ENCODE measurements at regions not wholly inside any gene's neighbourhood (a gene's known extent, or its start where the extent isn't known, plus 50 kb on each side); places are given as distances from the start of the nearest gene placed in this dataset.

- TF ChIP-seq, protein P1, sequence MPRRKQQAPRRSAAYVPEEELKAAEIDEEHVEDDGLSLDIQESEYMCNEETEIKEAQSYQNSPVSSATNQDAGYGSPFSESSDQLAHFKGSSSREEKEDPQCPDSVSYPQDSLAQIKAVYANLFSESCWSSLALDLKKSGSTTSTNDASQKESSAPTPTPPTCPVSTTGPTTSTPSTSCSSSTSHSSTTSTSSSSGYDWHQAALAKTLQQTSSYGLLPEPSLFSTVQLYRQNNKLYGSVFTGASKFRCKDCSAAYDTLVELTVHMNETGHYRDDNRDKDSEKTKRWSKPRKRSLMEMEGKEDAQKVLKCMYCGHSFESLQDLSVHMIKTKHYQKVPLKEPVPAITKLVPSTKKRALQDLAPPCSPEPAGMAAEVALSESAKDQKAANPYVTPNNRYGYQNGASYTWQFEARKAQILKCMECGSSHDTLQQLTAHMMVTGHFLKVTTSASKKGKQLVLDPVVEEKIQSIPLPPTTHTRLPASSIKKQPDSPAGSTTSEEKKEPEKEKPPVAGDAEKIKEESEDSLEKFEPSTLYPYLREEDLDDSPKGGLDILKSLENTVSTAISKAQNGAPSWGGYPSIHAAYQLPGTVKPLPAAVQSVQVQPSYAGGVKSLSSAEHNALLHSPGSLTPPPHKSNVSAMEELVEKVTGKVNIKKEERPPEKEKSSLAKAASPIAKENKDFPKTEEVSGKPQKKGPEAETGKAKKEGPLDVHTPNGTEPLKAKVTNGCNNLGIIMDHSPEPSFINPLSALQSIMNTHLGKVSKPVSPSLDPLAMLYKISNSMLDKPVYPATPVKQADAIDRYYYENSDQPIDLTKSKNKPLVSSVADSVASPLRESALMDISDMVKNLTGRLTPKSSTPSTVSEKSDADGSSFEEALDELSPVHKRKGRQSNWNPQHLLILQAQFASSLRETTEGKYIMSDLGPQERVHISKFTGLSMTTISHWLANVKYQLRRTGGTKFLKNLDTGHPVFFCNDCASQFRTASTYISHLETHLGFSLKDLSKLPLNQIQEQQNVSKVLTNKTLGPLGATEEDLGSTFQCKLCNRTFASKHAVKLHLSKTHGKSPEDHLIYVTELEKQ (tag by site-specific recombination; IDR thresholded peaks at IDR 0.05; ENCODE audit: borderline replicate concordance) = no peak
- TF ChIP-seq, protein P2, sequence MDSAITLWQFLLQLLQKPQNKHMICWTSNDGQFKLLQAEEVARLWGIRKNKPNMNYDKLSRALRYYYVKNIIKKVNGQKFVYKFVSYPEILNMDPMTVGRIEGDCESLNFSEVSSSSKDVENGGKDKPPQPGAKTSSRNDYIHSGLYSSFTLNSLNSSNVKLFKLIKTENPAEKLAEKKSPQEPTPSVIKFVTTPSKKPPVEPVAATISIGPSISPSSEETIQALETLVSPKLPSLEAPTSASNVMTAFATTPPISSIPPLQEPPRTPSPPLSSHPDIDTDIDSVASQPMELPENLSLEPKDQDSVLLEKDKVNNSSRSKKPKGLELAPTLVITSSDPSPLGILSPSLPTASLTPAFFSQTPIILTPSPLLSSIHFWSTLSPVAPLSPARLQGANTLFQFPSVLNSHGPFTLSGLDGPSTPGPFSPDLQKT (IDR thresholded peaks at IDR 0.05; ENCODE audit: borderline replicate concordance, low read depth, low read length) = no peak
- TF ChIP-seq ZNF792 (tag by site-specific recombination; IDR thresholded peaks at IDR 0.05) (no peak), SALL2 (tag by site-specific recombination; IDR thresholded peaks at IDR 0.05; ENCODE audit: borderline replicate concordance) (no peak), ZSCAN5A (tag by site-specific recombination; IDR thresholded peaks at IDR 0.05) (no peak), ZNF48 (tag by site-specific recombination; IDR thresholded peaks at IDR 0.05) (no peak), GLIS2 (tag by site-specific recombination; IDR thresholded peaks at IDR 0.05) (no peak), ZNF16 (tag by site-specific recombination; IDR thresholded peaks at IDR 0.05; ENCODE audit: low read depth) (no peak), FEZF1 (tag by site-specific recombination; IDR thresholded peaks at IDR 0.05) (no peak), HOXC10 (CRISPR knock-in tag; IDR thresholded peaks at IDR 0.05) (no peak)
- TF ChIP-seq, protein P3, sequence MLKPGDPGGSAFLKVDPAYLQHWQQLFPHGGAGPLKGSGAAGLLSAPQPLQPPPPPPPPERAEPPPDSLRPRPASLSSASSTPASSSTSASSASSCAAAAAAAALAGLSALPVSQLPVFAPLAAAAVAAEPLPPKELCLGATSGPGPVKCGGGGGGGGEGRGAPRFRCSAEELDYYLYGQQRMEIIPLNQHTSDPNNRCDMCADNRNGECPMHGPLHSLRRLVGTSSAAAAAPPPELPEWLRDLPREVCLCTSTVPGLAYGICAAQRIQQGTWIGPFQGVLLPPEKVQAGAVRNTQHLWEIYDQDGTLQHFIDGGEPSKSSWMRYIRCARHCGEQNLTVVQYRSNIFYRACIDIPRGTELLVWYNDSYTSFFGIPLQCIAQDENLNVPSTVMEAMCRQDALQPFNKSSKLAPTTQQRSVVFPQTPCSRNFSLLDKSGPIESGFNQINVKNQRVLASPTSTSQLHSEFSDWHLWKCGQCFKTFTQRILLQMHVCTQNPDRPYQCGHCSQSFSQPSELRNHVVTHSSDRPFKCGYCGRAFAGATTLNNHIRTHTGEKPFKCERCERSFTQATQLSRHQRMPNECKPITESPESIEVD (tag by site-specific recombination; IDR thresholded peaks at IDR 0.05) = no peak
These were observed 306.0 kb upstream of the ADAMTS9 start (continued) for GRCh38 chr3:64993781-64994180.

- Histone ChIP-seq H3K9me3 (ENCODE audit: control insufficient read depth, insufficient read depth, low read depth, low read length) (no peaks in the 10 kb centered on the region), H3K4me1 (ENCODE audit: control insufficient read depth, insufficient read depth, low read length) (peaks cover 6% of the 10 kb centered on the region), H3K27ac (ENCODE audit: extremely low read depth, low read depth, low read length) (no peak overlapping the region), H3K36me3 (ENCODE audit: control insufficient read depth in 2 of 2, insufficient read depth in 1 of 2, low read length in 2 of 2) (no peaks in the 10 kb centered on the region), H3K4me3 (ENCODE audit: low read depth, low read length) (no peak overlapping the region)
- POLR2A ChIA-PET = no interaction called here
- CTCF ChIA-PET = interaction anchor here (0.6 kb wide), 1 partner anchor 205 kb away, joined by 3 read pairs; no protein-coding TSS in a partner anchor
- TF ChIP-seq ZNF324 (tag by site-specific recombination; IDR thresholded peaks at IDR 0.05) (no peak), ZNF48 (tag by site-specific recombination; IDR thresholded peaks at IDR 0.05) (no peak), MYNN (tag by site-specific recombination; IDR thresholded peaks at IDR 0.05; ENCODE audit: borderline replicate concordance) (no peak), ZNF223 (tag by site-specific recombination; IDR thresholded peaks at IDR 0.05) (no peak), ZNF112 (tag by site-specific recombination; IDR thresholded peaks at IDR 0.05) (no peak), KLF10 (tag by site-specific recombination; IDR thresholded peaks at IDR 0.05) (no peak), ZNF529 (tag by site-specific recombination; IDR thresholded peaks at IDR 0.05; ENCODE audit: insufficient replicate concordance) (no peak), ZNF621 (tag by site-specific recombination; IDR thresholded peaks at IDR 0.05) (no peak)
- TF ChIP-seq, protein P4, sequence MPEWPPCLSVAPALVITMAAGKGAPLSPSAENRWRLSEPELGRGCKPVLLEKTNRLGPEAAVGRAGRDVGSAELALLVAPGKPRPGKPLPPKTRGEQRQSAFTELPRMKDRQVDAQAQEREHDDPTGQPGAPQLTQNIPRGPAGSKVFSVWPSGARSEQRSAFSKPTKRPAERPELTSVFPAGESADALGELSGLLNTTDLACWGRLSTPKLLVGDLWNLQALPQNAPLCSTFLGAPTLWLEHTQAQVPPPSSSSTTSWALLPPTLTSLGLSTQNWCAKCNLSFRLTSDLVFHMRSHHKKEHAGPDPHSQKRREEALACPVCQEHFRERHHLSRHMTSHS (tag by site-specific recombination; IDR thresholded peaks at IDR 0.05) = no peak
- TF ChIP-seq, protein P5, sequence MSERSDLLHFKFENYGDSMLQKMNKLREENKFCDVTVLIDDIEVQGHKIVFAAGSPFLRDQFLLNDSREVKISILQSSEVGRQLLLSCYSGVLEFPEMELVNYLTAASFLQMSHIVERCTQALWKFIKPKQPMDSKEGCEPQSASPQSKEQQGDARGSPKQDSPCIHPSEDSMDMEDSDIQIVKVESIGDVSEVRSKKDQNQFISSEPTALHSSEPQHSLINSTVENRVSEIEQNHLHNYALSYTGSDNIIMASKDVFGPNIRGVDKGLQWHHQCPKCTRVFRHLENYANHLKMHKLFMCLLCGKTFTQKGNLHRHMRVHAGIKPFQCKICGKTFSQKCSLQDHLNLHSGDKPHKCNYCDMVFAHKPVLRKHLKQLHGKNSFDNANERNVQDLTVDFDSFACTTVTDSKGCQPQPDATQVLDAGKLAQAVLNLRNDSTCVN (tag by site-specific recombination; optimal IDR thresholded peaks at IDR 0.05) = no peak
These were observed 304.9 kb upstream of the ADAMTS9 start for GRCh38 chr3:64992530-64993285.

Data from HEK293 (cell line).